Stomach (tissue), 8 donors: ENCODE measurements at regions not wholly inside any gene's neighbourhood (a gene's known extent, or its start where the extent isn't known, plus 50 kb on each side); places are given as distances from the start of the nearest gene placed in this dataset.
"Not testable (repeated sequence)": the region's sequence is repeated elsewhere in the genome, so short reads cannot be mapped to it uniquely, and the experiment has no call there.

Experiments
- DNase-seq, 2 donors: peaks; one replicate each; pipeline versions ENCODE4 v3.0.0 to v3.0.0-alpha.2; 2013 to 2019
- H3K27ac ChIP-seq, 5 donors: fragments of 200-600 bp in 4 of 5; sonication (generic) in 4 of 5; one replicate each; pipeline ENCODE4 v1.5.1; 2013 to 2019; ENCODE audit warnings: mild to moderate bottlenecking in 1 of 5, moderate library complexity in 1 of 5
- H3K27me3 ChIP-seq, 3 donors: fragments of 200-600 bp; sonication (generic); one replicate each; pipeline ENCODE4 v1.5.1; 2017 to 2019; ENCODE audit warnings: mixed run types in 1 of 3
- H3K36me3 ChIP-seq, 4 donors: fragments of 200-600 bp; sonication (generic); 1 replicate in 3 of 4; 2 replicates in 1 of 4; pipeline ENCODE4 v1.5.1; 2016 to 2019
- H3K4me1 ChIP-seq, 4 donors: fragments of 200-600 bp; sonication (generic); one replicate each; pipeline ENCODE4 v1.5.1; 2016 to 2019
- H3K4me3 ChIP-seq, 4 donors: fragments of 200-600 bp; sonication (generic) in 3 of 4; one replicate each; pipeline ENCODE4 v1.5.1; 2016 to 2019; ENCODE audit warnings: mild to moderate bottlenecking in 1 of 4
- H3K9me3 ChIP-seq, 4 donors: fragments of 200-600 bp; sonication (generic); one replicate each; pipeline ENCODE4 v1.5.1; 2016 to 2019
- CTCF ChIP-seq, 7 experiments: fragments of 450-650 bp in 4 of 7; fragments of 200-600 bp in 3 of 7; sonication (generic) in 3 of 7; IDR thresholded peaks; one replicate each; pipeline ENCODE4 v1.5.1; 2016 to 2019; ENCODE audit warnings: antibody characterized with exemption in 7 of 7, control low read depth in 2 of 7, mild to moderate bottlenecking in 1 of 7
- EP300 ChIP-seq: sonication (generic); formaldehyde crosslinking; IDR thresholded peaks from one replicate; pipeline ENCODE4 v1.6.1; 2017; ENCODE audit warnings: antibody characterized with exemption
- POLR2A ChIP-seq, 4 donors: fragments of 450-650 bp; IDR thresholded peaks; one replicate each; pipeline ENCODE4 v1.6.1; 2016; ENCODE audit warnings: antibody characterized with exemption in 4 of 4, control low read depth in 2 of 4, mild to moderate bottlenecking in 1 of 4, moderate library complexity in 1 of 4
- POLR2AphosphoS5 ChIP-seq, 3 donors: sonication (generic); formaldehyde crosslinking; IDR thresholded peaks; one replicate each; pipeline ENCODE4 v1.6.1; 2016; ENCODE audit warnings: antibody characterized with exemption in 3 of 3
- WGBS, 5 donors: extraction: QIAGEN DNeasy Blood & Tissue Kit in 3 of 5; methylation state at CpG; one replicate each; pipeline versions ENCODE4 v1.1.5 to v1.1.7; 2013 to 2018; 5-methylcytosine and 5-hydroxymethylcytosine counted together
- intact Hi-C: fragments of 100-400 bp; cut with DNase I; formaldehyde crosslinking; loops from one replicate; pipeline ENCODE4 v1.15.1; 2023; ENCODE audit warnings: low total_unique reads
- donor health status: healthy with polysubstance abuse.
- donor health status: Bipolar disorder and iron deficiency.
- donor health status: healthy.

DNA sequence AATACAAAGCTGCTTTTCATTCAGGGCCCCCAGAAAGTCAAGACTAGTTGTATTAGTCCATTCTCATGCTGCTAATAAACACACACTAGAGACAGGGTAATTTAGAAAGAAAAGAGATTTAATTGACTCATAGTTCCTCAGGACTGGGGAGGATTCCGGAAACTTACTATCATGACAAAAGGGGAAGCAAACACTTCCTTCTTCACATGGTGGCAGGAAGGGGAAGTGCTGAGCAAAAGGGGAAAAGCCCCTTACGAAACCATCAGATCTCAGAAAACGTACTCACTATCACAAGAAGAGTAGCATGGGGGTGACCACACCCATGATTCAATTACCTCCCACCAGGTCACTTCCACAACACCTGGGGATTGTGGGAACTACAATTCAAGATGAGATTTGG is 373.8 kb upstream of the FRG1 start:
- WGBS, 5 donors = 57 to 84% (median 72%) methylated on average over 3 of the region's 3 CpGs
- H3K27me3 ChIP-seq, H3K4me1 ChIP-seq, H3K27ac ChIP-seq, H3K4me3 ChIP-seq, H3K36me3 ChIP-seq, intact Hi-C loops, DNase-seq, H3K9me3 ChIP-seq: not testable (repeated sequence)

DNA sequence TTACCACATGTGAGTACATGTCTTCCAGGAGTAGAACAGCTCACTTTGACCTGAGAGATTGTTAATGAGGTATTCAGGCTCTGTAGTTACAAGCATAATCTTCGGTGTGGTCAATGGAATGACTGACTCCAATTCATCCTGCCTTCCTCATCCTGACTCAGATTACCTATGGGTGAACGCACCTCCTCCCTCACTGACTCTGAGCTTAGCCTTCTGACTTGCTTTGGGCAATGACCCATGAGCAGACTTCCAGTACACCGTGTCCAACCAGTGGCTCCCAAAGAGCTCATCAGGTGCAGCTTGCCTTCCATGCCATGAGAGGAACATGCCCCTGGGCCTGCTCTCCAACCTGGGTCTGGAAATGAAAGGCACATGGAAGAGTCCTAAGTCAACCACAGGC is 361.0 kb upstream of the FRG1 start:
- H3K4me3 ChIP-seq, DNase-seq, H3K9me3 ChIP-seq, H3K27me3 ChIP-seq, intact Hi-C loops, H3K27ac ChIP-seq, H3K4me1 ChIP-seq, H3K36me3 ChIP-seq: not testable (repeated sequence)
- 82 to 88% (median 85%) methylated on average over 1 to 3 of the region's 3 CpGs for whole genome bisulfite sequencing, 5 donors

DNA sequence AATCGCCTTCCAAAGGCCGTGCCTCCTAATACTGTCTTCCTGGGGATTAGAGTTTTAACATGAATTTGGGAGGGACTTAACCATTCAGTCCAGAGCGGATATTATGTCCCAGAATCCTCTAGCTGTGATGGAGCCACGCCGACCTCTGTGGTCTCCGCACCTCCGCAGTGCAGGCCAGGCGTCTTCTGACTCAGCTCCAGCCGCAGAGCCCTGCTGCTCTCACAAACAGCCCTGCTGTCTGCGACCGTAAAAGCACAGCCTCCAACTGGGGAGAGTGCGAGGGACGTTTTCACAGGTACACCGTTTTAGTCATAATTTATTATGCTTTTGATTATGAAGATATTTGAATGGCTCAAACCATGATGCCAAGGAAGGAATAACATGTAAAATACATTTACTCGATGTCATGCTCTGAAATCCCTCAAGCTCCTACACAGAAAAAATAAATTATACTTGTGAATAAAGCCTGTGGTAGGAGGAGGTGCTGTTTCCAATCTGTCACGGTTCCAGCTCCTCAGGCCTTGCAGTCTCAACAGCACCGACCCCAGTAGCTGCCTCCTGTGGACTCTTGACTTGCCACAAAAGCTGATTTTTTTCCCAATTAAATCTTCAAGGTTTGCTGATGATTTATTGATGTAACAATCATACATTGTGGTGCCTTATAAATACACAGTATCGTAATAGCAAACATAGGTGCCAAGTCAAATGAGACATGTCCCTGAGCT is 353.6 kb upstream of the FRG1 start:
- H3K9me3 ChIP-seq = not testable (repeated sequence)

DNA sequence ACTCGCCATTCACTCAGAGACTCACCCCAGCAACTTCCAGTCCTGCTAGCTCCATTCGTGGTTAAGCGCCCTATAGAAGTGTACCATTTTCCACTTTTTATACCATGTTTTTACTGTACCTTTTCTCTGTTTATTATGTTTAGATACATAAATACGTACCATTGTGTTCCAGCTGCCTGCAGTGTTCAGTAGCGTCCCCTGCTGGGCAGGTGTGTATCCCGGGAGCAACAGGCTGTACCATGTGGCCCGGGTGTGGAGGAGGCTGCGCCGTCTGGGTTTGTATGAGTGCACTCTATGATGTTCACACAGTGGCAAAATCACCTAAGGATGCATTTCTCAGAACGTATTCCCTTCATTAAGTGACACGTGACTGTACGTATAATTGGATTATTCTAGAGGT is 351.5 kb upstream of the FRG1 start:
- DNase-seq, H3K27ac ChIP-seq, intact Hi-C loops, H3K27me3 ChIP-seq, H3K9me3 ChIP-seq, H3K4me1 ChIP-seq, H3K36me3 ChIP-seq, H3K4me3 ChIP-seq: not testable (repeated sequence)
- 89 to 99% (median 94%) methylated on average over 12 of the region's 12 CpGs for WGBS, 5 donors

More for the DNA sequence above, 353.6 kb upstream of the FRG1 start:
- H3K4me3 ChIP-seq, H3K36me3 ChIP-seq, intact Hi-C loops, H3K4me1 ChIP-seq, H3K27me3 ChIP-seq, DNase-seq, H3K27ac ChIP-seq: not testable (repeated sequence)
- WGBS, 5 donors = 82 to 88% (median 82%) methylated on average over 17 to 18 of the region's 18 CpGs

DNA sequence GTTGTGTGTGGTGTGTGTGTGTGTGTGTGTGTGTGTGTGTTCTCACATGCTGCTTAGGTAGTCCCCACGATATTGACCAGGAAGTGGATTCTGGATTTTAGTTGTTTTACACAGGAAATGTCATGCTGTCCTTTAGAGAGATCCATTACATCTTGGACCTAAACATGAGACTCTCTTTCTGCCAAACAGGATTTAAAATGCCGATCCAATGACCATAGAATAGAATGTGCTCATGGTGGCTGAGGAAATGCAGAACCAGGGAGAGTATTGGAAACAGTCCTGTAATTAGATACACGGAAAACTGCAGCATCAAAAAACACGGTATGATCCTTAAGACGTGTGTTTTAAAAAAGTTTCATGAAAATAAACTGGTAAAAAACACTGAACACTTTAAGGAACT is 347.8 kb upstream of the FRG1 start:
- intact Hi-C loops = no loop called here
- no peaks in the 10 kb centered on the region for H3K27me3 ChIP-seq
- no peak for DNase-seq
- no peaks in the 10 kb centered on the region for H3K4me1 ChIP-seq
- no peaks in the 10 kb centered on the region for H3K9me3 ChIP-seq
- WGBS, 5 donors = 62 to 78% (median 66%) methylated on average over 5 of the region's 5 CpGs
- no peak overlapping the region for H3K4me3 ChIP-seq
- TF ChIP-seq CTCF (IDR thresholded peaks at IDR 0.05) (no peak), EP300 (no peak), POLR2AphosphoS5 (IDR thresholded peaks at IDR 0.05) (no peak), POLR2A (IDR thresholded peaks at IDR 0.05) (no peak)
- H3K36me3 ChIP-seq = no peaks in the 10 kb centered on the region
- no peak overlapping the region for H3K27ac ChIP-seq

DNA sequence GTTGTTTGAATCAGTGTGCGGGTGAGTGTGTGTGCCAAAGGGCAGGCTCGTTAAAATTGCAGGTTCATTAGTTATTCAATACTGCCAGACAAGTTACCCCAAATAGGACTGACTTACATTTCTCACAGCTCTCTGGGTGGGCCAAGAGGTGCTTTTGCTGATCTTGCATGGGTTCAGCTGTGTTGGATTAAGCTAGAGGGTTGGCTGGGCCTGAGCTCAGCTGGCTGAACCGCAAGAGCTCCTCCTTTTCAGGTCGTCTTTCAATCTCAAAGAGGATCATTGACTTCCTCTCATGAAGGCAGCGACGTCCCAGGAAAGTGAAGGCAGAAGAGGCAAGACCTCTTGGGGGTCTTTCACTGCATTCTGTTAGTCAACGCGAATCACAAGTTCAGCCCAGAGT is 343.3 kb upstream of the FRG1 start:
- Histone ChIP-seq H3K4me3 (no peak overlapping the region), H3K9me3 (no peaks in the 10 kb centered on the region), H3K4me1 (no peaks in the 10 kb centered on the region), H3K27ac (no peak overlapping the region), H3K36me3 (no peaks in the 10 kb centered on the region), H3K27me3 (no peaks in the 10 kb centered on the region)
- no peak for DNase-seq
- no peak for TF ChIP-seq POLR2A (IDR thresholded peaks at IDR 0.05)
- no peak for TF ChIP-seq POLR2AphosphoS5 (IDR thresholded peaks at IDR 0.05)
- no peak for TF ChIP-seq CTCF (IDR thresholded peaks at IDR 0.05)
- no peak for TF ChIP-seq EP300
- WGBS, 5 donors = 65 to 84% (median 81%) methylated on average over 8 of the region's 8 CpGs
- intact Hi-C loops = no loop called here
